Panc1 (cell line): ENCODE measurements at regions not wholly inside any gene's neighbourhood (a gene's known extent, or its start where the extent isn't known, plus 50 kb on each side); places are given as distances from the start of the nearest gene placed in this dataset.

Experiments
- ATAC-seq: fragments of 200-7000 bp; cut with Tn5 transposase; 2 replicates; pipeline ENCODE4 v1.9.1; 2020; ENCODE audit warnings: mild to moderate bottlenecking, moderate library complexity
- BruUV-seq: library from RNA; stranded (reverse); fragments of 400-500 nt; replicated peaks from 2 replicates; lab custom pipeline; 2021; lab: Mats Ljungman, UMichigan
- CTCF ChIA-PET: fragments of 300-600 bp; sonication (Branson Sonifier 250); formaldehyde crosslinking; loops from one replicate; lab custom pipeline; 2022; ENCODE audit warnings: antibody characterized with exemption; lab: Charles Lee
- POLR2A ChIA-PET: fragments of 300-600 bp; sonication (Branson Sonifier 250); formaldehyde crosslinking; loops from one replicate; lab custom pipeline; 2022; ENCODE audit warnings: antibody characterized with exemption; lab: Charles Lee
- DNase-seq: peaks from one replicate; pipeline ENCODE4 v3.0.0-alpha.2; 2010; ENCODE audit warnings: low read depth, low spot score
- H3K27ac ChIP-seq: 2 replicates; pipeline ENCODE4 v1.5.1; 2011; ENCODE audit warnings: mild to moderate bottlenecking, low read length, inconsistent platforms
- H3K27me3 ChIP-seq: fragments of 200-500 bp; sonication (Bioruptor generic); 2 replicates; pipeline ENCODE4 v1.6.0; 2014; ENCODE audit warnings: low read length, inconsistent platforms; ENCODE audit not compliant: control insufficient read depth, insufficient read depth
- H3K36me3 ChIP-seq: fragments of 200-500 bp; sonication (Bioruptor generic); 2 replicates; pipeline ENCODE4 v1.5.1; 2014; ENCODE audit warnings: inconsistent platforms, mild to moderate bottlenecking, low read length, moderate library complexity; ENCODE audit not compliant: control insufficient read depth, insufficient read depth
- H3K4me1 ChIP-seq: 2 replicates; pipeline ENCODE4 v1.5.1; 2011; ENCODE audit warnings: inconsistent platforms, mild to moderate bottlenecking, low read length, moderate library complexity; ENCODE audit not compliant: control insufficient read depth, insufficient read depth
- H3K4me3 ChIP-seq, 2 experiments: 2 replicates each; pipeline ENCODE4 v1.5.1; 2011 to 2012; ENCODE audit warnings: low read depth in 2 of 2, low read length in 2 of 2, mild to moderate bottlenecking in 2 of 2, inconsistent platforms in 1 of 2, moderate library complexity in 1 of 2
- H3K9me3 ChIP-seq: fragments of 200-500 bp; sonication (Bioruptor generic); 2 replicates; pipeline ENCODE4 v1.5.1; 2014; ENCODE audit warnings: low read depth, mild to moderate bottlenecking, inconsistent platforms, low read length, moderate library complexity; ENCODE audit not compliant: control insufficient read depth, insufficient read depth
- CTCF ChIP-seq: fragments of 450-650 bp; IDR thresholded peaks from 2 replicates; pipeline ENCODE4 v1.5.1; 2017; ENCODE audit warnings: mild to moderate bottlenecking
- POLR2AphosphoS5 ChIP-seq: IDR thresholded peaks from 2 replicates; pipeline ENCODE4 v1.6.1; 2012; ENCODE audit warnings: mild to moderate bottlenecking, low read depth, low read length, moderate library complexity
- REST ChIP-seq, 2 experiments: IDR thresholded peaks; 2 replicates each; pipeline ENCODE4 v1.6.1; 2011 to 2012; ENCODE audit warnings: low read depth in 2 of 2, control low read depth in 1 of 2, low read length in 1 of 2, mild to moderate bottlenecking in 1 of 2, moderate library complexity in 1 of 2; ENCODE audit not compliant: insufficient read depth in 1 of 2
- SIN3A ChIP-seq: IDR thresholded peaks from 2 replicates; pipeline ENCODE4 v1.6.1; 2012; ENCODE audit warnings: low read depth, mild to moderate bottlenecking, low read length, moderate library complexity, borderline replicate concordance; ENCODE audit not compliant: insufficient read depth
- TCF7L2 ChIP-seq: IDR thresholded peaks from 2 replicates; pipeline ENCODE4 v1.6.1; 2011; ENCODE audit warnings: mild to moderate bottlenecking, low read depth, low read length, inconsistent platforms
- in situ Hi-C: cut with HindIII; loops from 2 replicates; pipeline ENCODE4 v1.10.0; 2016; ENCODE audit warnings: low sequenced_read_pairs, low pct_unique_long_range_greater_than_20kb
- intact Hi-C: fragments of 100-400 bp; cut with micrococcal nuclease; formaldehyde crosslinking; loops from one replicate; pipeline ENCODE4 v1.10.0; 2022; ENCODE audit not compliant: unreplicated experiment

GRCh38 chr10:62463364-62463763 is 89.2 kb downstream of the ZNF365 start:
- in situ Hi-C loops, result no loop called here
- Histone ChIP-seq H3K36me3 (no peaks in the 10 kb centered on the region), H3K4me3 (no peak overlapping the region), H3K9me3 (peaks cover 2% of the 10 kb centered on the region; the same call in 1 of the 2 replicates), H3K27me3 (no peaks in the 10 kb centered on the region), H3K4me1 (no peaks in the 10 kb centered on the region), H3K27ac (no peak overlapping the region)
- DNase-seq (no peak), ATAC-seq (no peak)
- intact Hi-C loops, result no loop called here
- ChIA-PET POLR2A (no interaction called here), CTCF (interaction anchor here (0.7 kb wide), 1 partner anchor 16 kb away, joined by 3 read pairs; no protein-coding TSS in a partner anchor)
- no peak for TF ChIP-seq TCF7L2
- no peak for TF ChIP-seq POLR2AphosphoS5
- no peak for TF ChIP-seq SIN3A
- no peak for TF ChIP-seq CTCF
- no peak for TF ChIP-seq REST (IDR thresholded peaks at IDR 0.05; ENCODE audit: insufficient read depth in 1 of 2, low read depth in 2 of 2, low read length in 1 of 2)
- no TSS peak for BruUV-seq

- Histone ChIP-seq H3K4me3 (no peak overlapping the region), H3K27ac (no peak overlapping the region), H3K36me3 (no peaks in the 10 kb centered on the region), H3K4me1 (no peaks in the 10 kb centered on the region), H3K27me3 (no peaks in the 10 kb centered on the region), H3K9me3 (peaks cover 2% of the 10 kb centered on the region; the same call in 1 of the 2 replicates)
- ATAC-seq, result no peak
- no peak for DNase-seq
- no TSS peak for BruUV-seq
- CTCF ChIA-PET, result no interaction called here
- in situ Hi-C loops, result no loop called here
- intact Hi-C loops, result no loop called here
- TF ChIP-seq TCF7L2 (no peak), POLR2AphosphoS5 (no peak), SIN3A (no peak)
- POLR2A ChIA-PET, result no interaction called here
Observed at GRCh38 chr10:62464308-62464707, 90.1 kb downstream of the ZNF365 start.

- no peaks in the 10 kb centered on the region for H3K4me1 ChIP-seq
Observed at GRCh38 chr10:62466590-62466989, 92.4 kb downstream of the ZNF365 start.

More at GRCh38 chr10:62466590-62466989, 92.4 kb downstream of the ZNF365 start:
- ChIA-PET CTCF (no interaction called here), POLR2A (no interaction called here)
- no peak overlapping the region for H3K4me3 ChIP-seq
- DNase-seq (no peak), ATAC-seq (no peak)
- TF ChIP-seq TCF7L2 (no peak), REST (IDR thresholded peaks at IDR 0.05; ENCODE audit: insufficient read depth in 1 of 2, low read depth in 2 of 2, low read length in 1 of 2) (no peak), POLR2AphosphoS5 (no peak), CTCF (no peak), SIN3A (no peak)
- no peaks in the 10 kb centered on the region for H3K36me3 ChIP-seq
- peaks cover 2% of the 10 kb centered on the region; the same call in 1 of the 2 replicates for H3K9me3 ChIP-seq
- intact Hi-C loops, result no loop called here
- no TSS peak for BruUV-seq
- H3K27ac ChIP-seq, result no peak overlapping the region
- no peaks in the 10 kb centered on the region for H3K27me3 ChIP-seq
- in situ Hi-C loops, result no loop called here
